ENCODE measurements at regions not wholly inside any gene's neighbourhood (a gene's known extent, or its start where the extent isn't known, plus 50 kb on each side); places are given as distances from the start of the nearest gene placed in this dataset.

- no peaks in the 10 kb centered on the region for H3K79me2 ChIP-seq (ENCODE audit: insufficient read depth, low read length)
- H3K36me3 ChIP-seq (ENCODE audit: low read length), result no peaks in the 10 kb centered on the region
- TF ChIP-seq CTCF (IDR thresholded peaks at IDR 0.05; ENCODE audit: insufficient read depth, low read length, poor library complexity, severe bottlenecking), result no peak
- no peak for TF ChIP-seq EZH2phosphoT487 (conservative IDR thresholded peaks at IDR 0.05; ENCODE audit: low read length)
- H3K4me2 ChIP-seq (ENCODE audit: low read depth, low read length, poor library complexity, severe bottlenecking), result no peak overlapping the region
- H3K9me2 ChIP-seq (replicated peaks; ENCODE audit: insufficient read depth, low read length), result no peaks in the 10 kb centered on the region
- H3K27me3 ChIP-seq (ENCODE audit: low read length), result no peaks in the 10 kb centered on the region
- H2AFZ ChIP-seq (ENCODE audit: low read depth, low read length, severe bottlenecking), result no peak overlapping the region
- H3F3A ChIP-seq (ENCODE audit: insufficient read depth), result no peaks in the 10 kb centered on the region
- no peak overlapping the region for H3K4me3 ChIP-seq (ENCODE audit: insufficient read depth, low read length, poor library complexity, severe bottlenecking)
- H4K20me1 ChIP-seq (ENCODE audit: low read depth, low read length), result no peaks in the 10 kb centered on the region
- no peaks in the 10 kb centered on the region for H3K9me3 ChIP-seq (ENCODE audit: insufficient read depth, low read length)
- no peak overlapping the region for H3K9ac ChIP-seq (ENCODE audit: low read length)
- H3K27ac ChIP-seq (ENCODE audit: low read depth, low read length), result no peak overlapping the region
Observed at GRCh38 chr4:132958457-132959263, 190.4 kb upstream of the PCDH10 start.

- Histone ChIP-seq H3K4me2 (ENCODE audit: low read depth, low read length, poor library complexity, severe bottlenecking) (no peak overlapping the region), H3K4me3 (ENCODE audit: insufficient read depth, low read length, poor library complexity, severe bottlenecking) (no peak overlapping the region), H3K36me3 (ENCODE audit: low read length) (no peaks in the 10 kb centered on the region), H3F3A (ENCODE audit: insufficient read depth) (no peaks in the 10 kb centered on the region), H4K20me1 (ENCODE audit: low read depth, low read length) (no peaks in the 10 kb centered on the region), H3K9ac (ENCODE audit: low read length) (no peak overlapping the region), H3K27ac (ENCODE audit: low read depth, low read length) (no peak overlapping the region), H2AFZ (ENCODE audit: low read depth, low read length, severe bottlenecking) (no peak overlapping the region), H3K9me3 (ENCODE audit: insufficient read depth, low read length) (no peaks in the 10 kb centered on the region), H3K27me3 (ENCODE audit: low read length) (no peaks in the 10 kb centered on the region), H3K9me2 (replicated peaks; ENCODE audit: insufficient read depth, low read length) (no peaks in the 10 kb centered on the region), H3K79me2 (ENCODE audit: insufficient read depth, low read length) (no peaks in the 10 kb centered on the region)
- no peak for TF ChIP-seq CTCF (IDR thresholded peaks at IDR 0.05; ENCODE audit: insufficient read depth, low read length, poor library complexity, severe bottlenecking)
- no peak for TF ChIP-seq EZH2phosphoT487 (conservative IDR thresholded peaks at IDR 0.05; ENCODE audit: low read length)
Observed at GRCh38 chr4:132981611-132982010, 167.5 kb upstream of the PCDH10 start.

GRCh38 chr4:132982151-132982550 is 166.9 kb upstream of the PCDH10 start:
- no peak overlapping the region for H2AFZ ChIP-seq (ENCODE audit: low read depth, low read length, severe bottlenecking)
- no peak overlapping the region for H3K4me3 ChIP-seq (ENCODE audit: insufficient read depth, low read length, poor library complexity, severe bottlenecking)
- TF ChIP-seq CTCF (IDR thresholded peaks at IDR 0.05; ENCODE audit: insufficient read depth, low read length, poor library complexity, severe bottlenecking) (no peak), EZH2phosphoT487 (conservative IDR thresholded peaks at IDR 0.05; ENCODE audit: low read length) (no peak)
- no peak overlapping the region for H3K27ac ChIP-seq (ENCODE audit: low read depth, low read length)
- no peaks in the 10 kb centered on the region for H3K9me3 ChIP-seq (ENCODE audit: insufficient read depth, low read length)
- H3K79me2 ChIP-seq (ENCODE audit: insufficient read depth, low read length), result no peaks in the 10 kb centered on the region
- H4K20me1 ChIP-seq (ENCODE audit: low read depth, low read length), result no peaks in the 10 kb centered on the region
- no peaks in the 10 kb centered on the region for H3F3A ChIP-seq (ENCODE audit: insufficient read depth)
- H3K4me2 ChIP-seq (ENCODE audit: low read depth, low read length, poor library complexity, severe bottlenecking), result no peak overlapping the region
- H3K9ac ChIP-seq (ENCODE audit: low read length), result no peak overlapping the region
- H3K36me3 ChIP-seq (ENCODE audit: low read length), result no peaks in the 10 kb centered on the region
- H3K9me2 ChIP-seq (replicated peaks; ENCODE audit: insufficient read depth, low read length), result no peaks in the 10 kb centered on the region
- no peaks in the 10 kb centered on the region for H3K27me3 ChIP-seq (ENCODE audit: low read length)

Data from SU-DHL-6 (cell line).